Body of pancreas (tissue), 4 donors: ENCODE measurements at regions not wholly inside any gene's neighbourhood (a gene's known extent, or its start where the extent isn't known, plus 50 kb on each side); places are given as distances from the start of the nearest gene placed in this dataset.

Experiments
- POLR2A ChIP-seq, 3 donors: fragments of 450-650 bp; IDR thresholded peaks; one replicate each; pipeline ENCODE4 v1.6.1; 2016; ENCODE audit warnings: antibody characterized with exemption in 3 of 3, mild to moderate bottlenecking in 2 of 3
- TF ChIP-seq, protein P1 (sequence below), 7 experiments: fragments of 450-650 bp in 4 of 7; fragments of 200-600 bp in 3 of 7; sonication (generic) in 3 of 7; IDR thresholded peaks; one replicate each; pipeline ENCODE4 v1.5.1; 2016 to 2019; ENCODE audit warnings: antibody characterized with exemption in 7 of 7

DNA sequence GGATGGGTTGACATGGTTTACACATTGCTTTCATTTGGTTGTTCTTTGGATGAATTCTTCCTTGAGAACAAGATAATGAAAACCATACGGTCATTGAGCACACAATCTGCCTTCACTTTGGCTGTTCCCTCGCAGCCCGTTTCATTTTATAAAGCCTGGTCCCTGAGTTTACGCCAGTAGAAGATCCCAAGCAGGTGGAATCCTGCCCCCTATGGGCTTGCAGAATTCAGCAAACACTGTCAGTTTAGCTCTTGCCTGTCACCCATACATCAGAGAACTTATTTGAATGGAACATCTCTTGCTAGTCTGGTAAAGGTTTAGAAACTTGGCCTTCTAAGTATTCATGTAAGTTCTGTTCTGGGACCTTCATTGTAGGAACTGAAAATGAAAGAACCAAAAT, 666.4 kb upstream of the ZEB2 start:
- TF ChIP-seq, protein P1, sequence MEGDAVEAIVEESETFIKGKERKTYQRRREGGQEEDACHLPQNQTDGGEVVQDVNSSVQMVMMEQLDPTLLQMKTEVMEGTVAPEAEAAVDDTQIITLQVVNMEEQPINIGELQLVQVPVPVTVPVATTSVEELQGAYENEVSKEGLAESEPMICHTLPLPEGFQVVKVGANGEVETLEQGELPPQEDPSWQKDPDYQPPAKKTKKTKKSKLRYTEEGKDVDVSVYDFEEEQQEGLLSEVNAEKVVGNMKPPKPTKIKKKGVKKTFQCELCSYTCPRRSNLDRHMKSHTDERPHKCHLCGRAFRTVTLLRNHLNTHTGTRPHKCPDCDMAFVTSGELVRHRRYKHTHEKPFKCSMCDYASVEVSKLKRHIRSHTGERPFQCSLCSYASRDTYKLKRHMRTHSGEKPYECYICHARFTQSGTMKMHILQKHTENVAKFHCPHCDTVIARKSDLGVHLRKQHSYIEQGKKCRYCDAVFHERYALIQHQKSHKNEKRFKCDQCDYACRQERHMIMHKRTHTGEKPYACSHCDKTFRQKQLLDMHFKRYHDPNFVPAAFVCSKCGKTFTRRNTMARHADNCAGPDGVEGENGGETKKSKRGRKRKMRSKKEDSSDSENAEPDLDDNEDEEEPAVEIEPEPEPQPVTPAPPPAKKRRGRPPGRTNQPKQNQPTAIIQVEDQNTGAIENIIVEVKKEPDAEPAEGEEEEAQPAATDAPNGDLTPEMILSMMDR (IDR thresholded peaks at IDR 0.05), result no peak
- TF ChIP-seq POLR2A (IDR thresholded peaks at IDR 0.05), result no peak
